GM18870 (cell line): ENCODE measurements at regions not wholly inside any gene's neighbourhood (a gene's known extent, or its start where the extent isn't known, plus 50 kb on each side); places are given as distances from the start of the nearest gene placed in this dataset.

ENCODE experiments used
- ATAC-seq: cut with Tn5 transposase; IDR thresholded peaks from one replicate; pipeline ENCODE4 v1.9.1; 2021; ENCODE audit warnings: moderate library complexity; ENCODE audit not compliant: unreplicated experiment

- no peak for ATAC-seq
Observed at GRCh38 chr5:33281431-33281843, 159.3 kb upstream of the TARS1 start.

- ATAC-seq = no peak
Observed at GRCh38 chr5:33282157-33282556, 158.6 kb upstream of the TARS1 start.

- no peak for ATAC-seq
Observed at GRCh38 chr5:33282696-33283095, 158.1 kb upstream of the TARS1 start.

DNA sequence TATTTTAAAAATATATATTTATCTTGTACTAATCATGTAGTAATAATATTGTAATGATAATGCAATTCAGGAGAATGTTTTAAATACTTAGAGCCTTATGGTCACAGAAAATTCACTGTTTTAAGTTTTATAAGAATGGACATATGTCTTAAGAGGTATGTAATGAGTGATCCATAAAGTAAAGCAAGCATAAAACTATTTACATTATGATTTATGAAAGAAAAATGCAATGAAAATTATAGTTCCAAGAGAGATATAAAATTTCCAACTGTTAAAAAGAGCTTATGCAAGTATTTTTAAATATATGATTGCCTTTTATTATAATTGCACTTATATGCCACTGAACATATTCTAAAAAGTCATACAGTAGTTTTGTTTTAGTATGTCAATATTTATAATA is 157.5 kb upstream of the TARS1 start:
- ATAC-seq = no peak

- ATAC-seq = no peak
Observed at GRCh38 chr5:33284681-33285080, 156.1 kb upstream of the TARS1 start.

GRCh38 chr5:33287242-33287641 is 153.5 kb upstream of the TARS1 start:
- no peak for ATAC-seq

DNA sequence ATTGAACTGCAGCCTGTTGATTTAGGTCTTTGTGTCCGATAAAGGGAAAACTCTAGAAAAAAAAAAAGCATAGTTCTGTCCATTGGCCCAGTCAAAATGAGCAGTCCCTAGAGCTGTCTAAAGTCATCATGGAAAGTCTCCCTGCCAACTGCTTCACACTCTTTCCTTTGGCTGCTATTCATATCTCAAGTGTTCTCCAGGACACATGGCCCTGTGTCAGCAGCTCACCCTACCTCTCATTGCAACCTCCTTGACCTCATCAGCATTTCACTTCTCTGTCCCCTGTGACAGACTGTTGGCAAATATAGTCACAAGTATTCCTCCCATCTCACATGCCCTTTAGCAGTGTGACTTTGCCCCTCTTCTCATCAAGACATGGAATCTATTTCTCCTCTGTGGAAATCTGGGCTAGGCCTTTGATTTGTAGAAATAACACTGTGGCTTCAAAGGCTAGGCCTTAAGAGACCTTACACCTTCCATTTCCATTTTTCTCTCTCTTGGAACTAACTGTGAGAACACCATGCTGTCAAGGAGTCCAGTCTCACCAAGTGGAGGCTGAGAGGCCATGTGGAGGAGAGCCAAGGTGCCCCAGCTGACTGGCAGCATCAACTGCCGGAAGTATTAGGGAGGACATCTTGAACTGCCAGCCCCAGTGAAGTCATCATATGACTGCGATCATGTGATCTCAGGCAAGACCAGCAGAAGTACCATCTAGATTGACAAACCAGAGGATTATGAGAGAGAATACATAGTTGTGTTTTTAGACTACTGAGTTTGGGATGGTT is 149.4 kb upstream of the TARS1 start:
- no peak for ATAC-seq

DNA sequence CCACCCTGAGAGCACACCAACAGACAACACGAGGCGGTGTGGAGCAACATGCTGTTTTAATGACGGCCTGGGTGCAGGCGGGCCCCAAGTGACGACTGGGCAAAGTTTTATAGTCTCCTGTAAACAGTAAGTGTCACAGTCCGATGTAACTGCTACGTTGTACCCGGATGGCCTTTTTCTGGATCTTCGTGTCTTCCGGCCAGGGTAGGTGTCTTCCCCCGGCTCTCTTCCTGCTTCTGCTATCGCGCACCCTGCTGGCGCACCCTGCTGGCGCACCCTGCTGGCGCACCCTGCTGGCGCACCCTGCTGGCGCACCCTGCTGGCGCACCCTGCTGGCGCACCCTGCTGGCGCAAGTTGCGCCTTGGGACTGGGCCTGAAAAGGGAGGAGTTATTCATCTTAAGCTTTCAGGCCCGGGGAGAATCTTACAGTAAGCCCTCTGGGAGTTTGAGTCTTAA is 143.0 kb upstream of the TARS1 start:
- no peak for ATAC-seq

GRCh38 chr5:33299621-33300208 is 141.1 kb upstream of the TARS1 start:
- peak; percentile 27 for ATAC-seq

DNA sequence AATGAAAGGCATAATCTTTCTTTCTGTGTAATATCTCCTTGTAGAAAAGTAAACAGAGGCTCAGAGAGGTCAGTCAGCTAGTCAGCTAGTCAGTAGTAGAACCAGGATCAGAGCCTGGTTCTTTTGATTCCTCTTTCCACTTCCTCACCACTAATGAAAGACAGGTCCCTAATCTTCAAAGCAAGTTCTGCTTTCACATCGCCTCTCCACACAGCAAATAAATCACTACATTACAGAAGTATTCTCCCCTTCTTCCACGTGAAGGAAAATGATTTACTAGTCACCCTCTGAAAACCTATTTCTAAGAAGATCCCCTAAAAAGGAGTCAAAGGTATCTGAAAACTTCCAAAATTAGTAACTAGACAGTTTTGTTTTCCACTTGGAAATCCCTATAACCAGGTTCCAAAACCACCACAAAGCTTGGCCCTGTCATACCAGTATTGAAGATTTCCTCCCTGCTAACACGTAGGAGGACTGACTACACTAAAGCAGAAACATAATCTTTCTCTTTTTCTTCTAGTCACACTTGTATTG is 140.5 kb upstream of the TARS1 start:
- peak; percentile 85 for ATAC-seq

- ATAC-seq = no peak
Observed at GRCh38 chr5:33303579-33304095, 137.1 kb upstream of the TARS1 start.

DNA sequence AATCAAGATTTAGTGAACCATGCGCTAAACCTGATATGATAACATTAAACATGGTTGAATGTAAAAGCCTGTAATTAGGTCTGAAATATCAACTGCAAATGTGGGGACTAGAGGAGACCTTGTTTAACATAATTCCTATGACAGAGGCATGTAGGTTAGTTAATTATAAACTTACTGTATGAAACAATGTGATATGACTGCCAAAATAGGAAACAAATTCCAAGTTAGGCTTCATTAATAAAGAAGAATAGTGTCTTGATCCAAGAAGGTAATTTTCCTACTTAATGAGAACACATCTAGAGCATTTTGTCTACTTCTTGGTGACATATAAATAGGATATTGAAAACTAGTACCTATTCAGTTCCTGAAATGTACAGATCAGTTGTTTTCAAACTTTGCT is 136.2 kb upstream of the TARS1 start:
- ATAC-seq = no peak

GRCh38 chr5:33305572-33305971 is 135.2 kb upstream of the TARS1 start:
- no peak for ATAC-seq

GRCh38 chr5:33306758-33307157 is 134.0 kb upstream of the TARS1 start:
- no peak for ATAC-seq

DNA sequence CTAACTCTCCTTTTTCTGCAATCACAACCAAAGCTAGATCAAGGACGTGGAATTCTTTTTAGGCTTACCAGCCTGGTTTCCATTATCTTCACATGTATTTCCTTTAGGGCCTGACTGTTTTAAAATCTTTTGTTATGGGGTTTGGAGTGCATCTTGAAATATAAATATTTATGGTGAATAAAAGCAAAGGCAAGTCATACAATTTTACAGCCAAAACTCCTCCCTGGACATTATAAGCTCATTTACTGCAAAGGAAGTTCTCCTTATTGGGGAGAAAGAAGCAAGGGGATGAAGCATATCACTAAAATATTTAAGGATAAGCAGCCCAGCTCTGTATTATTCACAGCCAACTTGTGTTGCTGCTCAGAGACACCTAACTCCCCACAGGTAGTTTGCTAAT is 132.2 kb upstream of the TARS1 start:
- ATAC-seq = no peak

DNA sequence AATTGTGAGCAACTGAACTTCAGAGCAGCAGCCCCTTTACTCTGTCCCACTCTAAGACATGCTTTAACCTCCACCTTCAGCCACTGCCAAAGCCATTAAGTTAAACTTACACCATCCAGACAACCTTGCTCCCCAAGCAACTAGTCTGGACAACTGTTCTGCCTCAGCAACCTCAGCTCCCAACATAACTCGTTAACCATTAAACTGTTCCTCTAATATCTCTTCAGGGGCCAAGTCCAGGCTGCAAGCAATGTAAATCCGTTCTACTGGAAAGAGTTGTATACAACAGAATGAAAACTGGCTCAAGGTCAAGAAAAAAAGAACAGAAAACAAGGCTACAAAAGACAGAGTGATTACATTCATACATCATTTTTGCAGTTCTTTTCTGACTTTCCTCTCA is 131.7 kb upstream of the TARS1 start:
- ATAC-seq = no peak

- ATAC-seq = no peak
Observed at GRCh38 chr5:33309536-33310345, 131.0 kb upstream of the TARS1 start.

- ATAC-seq = no peak
Observed at GRCh38 chr5:33310451-33310850, 130.3 kb upstream of the TARS1 start.

DNA sequence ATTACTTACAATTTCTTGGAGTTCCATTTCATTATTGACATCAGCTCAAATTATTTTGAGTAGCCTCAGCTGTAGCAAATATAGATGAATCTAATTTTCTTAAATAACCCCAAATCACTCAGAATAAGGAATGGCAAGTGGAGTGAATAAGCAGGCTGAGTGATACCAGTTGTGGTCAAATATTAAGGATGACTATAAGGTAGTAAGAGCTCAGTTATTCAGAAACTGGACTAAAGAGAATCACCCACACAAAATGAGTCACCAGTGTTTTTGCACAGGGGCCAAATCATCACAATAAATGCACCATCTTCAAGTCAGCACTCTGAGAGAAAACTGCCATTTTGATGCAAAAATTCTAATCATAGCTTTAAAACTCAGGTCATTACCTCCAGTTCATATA is 128.9 kb upstream of the TARS1 start:
- peak; percentile 70 for ATAC-seq

- no peak for ATAC-seq
Observed at GRCh38 chr5:33312571-33313549, 127.9 kb upstream of the TARS1 start.
